CD4-positive, alpha-beta T cell treated with Interleukin-15 for 1 hour (primary cell): ENCODE measurements at regions not wholly inside any gene's neighbourhood (a gene's known extent, or its start where the extent isn't known, plus 50 kb on each side); places are given as distances from the start of the nearest gene placed in this dataset.
"Not testable (repeated sequence)": the region's sequence is repeated elsewhere in the genome, so short reads cannot be mapped to it uniquely, and the experiment has no call there.

Experiments used
- DNase-seq: peaks from one replicate; pipeline ENCODE4 v3.0.0-alpha.2; 2020

- DNase-seq: no peak
These were observed 60.7 kb downstream of the RRM2 start for GRCh38 chr2:10183146-10183675.

GRCh38 chr2:10184421-10184820 is 61.9 kb downstream of the RRM2 start:
- no peak for DNase-seq

DNA sequence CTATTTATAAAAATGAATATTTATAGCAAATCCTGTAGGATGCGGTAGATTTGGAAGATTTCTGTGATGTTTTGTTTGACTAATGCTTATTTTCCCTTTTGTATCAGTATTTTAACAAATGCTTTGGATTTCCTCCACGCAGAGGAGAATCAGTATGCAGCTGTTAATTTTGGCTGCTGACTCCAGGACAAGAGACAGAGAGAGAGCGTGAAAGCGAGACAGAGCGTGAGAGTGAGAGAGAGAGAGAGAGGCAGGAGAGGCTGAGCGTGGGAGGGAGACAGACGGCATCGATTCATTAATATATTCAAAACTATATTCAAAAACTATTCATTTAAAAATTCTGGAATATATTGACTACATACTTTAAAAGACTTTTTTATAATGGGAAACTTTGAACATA is 62.5 kb downstream of the RRM2 start:
- DNase-seq: no peak

DNA sequence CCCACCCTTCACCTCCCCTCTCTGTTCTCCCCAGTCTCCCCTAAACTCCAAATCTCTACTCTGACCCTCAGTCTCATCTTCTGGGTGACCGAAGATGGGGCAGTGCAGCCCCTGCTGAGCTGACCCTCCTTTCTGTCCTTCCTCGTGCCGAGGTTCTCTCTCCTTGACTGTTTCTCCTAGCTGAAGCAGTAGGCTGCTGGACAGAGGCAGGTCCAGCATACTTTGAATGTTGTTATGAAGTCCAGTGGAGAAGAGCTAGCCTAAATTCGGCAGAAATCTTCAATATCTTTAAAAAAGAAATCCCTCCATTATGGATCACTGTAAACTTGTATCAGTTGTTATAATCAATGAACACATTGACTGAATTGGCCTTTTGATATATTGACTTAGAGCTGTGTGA is 63.2 kb downstream of the RRM2 start:
- no peak for DNase-seq

GRCh38 chr2:10186868-10187535 is 64.5 kb downstream of the RRM2 start:
- DNase-seq: no peak

GRCh38 chr2:10187661-10188060 is 65.1 kb downstream of the RRM2 start:
- no peak for DNase-seq

DNA sequence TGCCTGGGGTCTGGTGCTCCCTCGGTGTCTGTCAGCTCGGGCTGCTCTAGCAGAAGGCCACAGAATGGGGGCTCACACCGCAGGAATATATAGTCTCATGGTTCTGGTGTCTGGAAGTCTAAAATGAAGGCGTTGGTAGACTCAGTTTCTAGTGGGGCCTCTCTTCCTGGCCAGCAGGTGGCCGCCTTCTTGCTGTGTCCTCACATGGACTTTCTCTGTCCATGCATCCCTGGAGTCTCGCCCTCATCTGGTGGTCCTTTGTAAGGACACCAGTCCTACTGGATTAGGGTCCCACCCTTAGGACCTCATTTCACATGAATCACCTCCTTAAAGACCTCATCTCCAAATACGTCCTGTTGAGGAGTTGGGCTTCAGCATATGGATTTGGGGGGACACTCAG is 65.7 kb downstream of the RRM2 start:
- no peak for DNase-seq

- DNase-seq: no peak
These were observed 66.3 kb downstream of the RRM2 start for GRCh38 chr2:10188729-10189305.

DNA sequence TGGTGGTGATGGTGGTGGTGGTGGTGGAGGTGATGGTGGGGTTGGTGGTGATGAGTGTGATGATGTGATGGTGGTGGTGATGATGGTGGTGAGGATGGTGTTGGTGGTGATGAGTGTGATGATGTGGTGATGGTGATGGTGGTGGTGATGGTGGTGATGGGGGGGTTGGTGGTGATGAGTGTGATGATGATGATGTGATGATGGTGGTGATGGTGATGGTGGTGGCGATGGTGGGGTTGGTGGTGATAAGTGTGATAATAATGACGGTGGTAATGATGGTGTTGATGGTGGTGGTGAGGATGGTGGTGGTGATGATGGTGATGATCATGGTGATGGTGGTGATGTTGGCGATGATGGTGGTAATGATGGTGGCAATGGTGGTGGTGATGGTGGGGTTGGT is 67.7 kb downstream of the RRM2 start:
- DNase-seq: no peak

DNA sequence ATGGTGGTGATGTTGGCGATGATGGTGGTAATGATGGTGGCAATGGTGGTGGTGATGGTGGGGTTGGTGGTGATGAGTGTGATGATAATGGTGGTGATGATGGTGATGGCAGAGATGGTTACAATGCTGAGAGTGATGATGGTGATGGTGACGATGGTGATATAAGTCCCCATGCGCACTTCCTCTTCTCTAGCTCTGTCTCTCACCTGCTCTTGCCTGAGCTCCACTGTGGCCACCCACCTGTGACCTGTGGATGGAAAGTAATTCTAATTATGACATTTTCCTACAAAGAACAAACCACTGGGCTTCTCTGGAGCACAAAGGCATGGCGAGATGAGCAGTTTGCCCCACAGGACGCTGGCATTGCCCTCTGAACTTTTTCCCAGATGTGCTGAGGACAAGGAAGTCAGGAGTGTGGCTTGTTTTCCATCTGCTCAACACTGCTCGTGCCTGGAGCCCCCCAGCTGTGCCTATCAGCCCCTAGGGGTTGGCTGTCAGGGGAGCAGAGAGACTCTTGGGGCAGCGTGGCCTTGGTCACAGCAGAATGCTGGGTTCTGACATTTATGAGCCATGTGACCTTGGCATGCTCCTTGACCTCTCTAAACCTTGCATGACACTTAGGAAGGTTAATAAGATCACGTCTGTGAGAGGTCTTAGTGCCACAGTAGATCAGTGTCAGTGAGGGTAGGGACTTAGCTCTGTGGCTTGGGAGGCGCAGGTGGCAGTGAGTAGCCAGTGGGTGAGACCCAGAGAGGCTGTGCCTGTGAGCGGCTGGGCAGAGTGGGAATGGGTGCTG is 68.4 kb downstream of the RRM2 start:
- DNase-seq: no peak

GRCh38 chr2:10191554-10191953 is 69.0 kb downstream of the RRM2 start:
- DNase-seq: no peak

DNA sequence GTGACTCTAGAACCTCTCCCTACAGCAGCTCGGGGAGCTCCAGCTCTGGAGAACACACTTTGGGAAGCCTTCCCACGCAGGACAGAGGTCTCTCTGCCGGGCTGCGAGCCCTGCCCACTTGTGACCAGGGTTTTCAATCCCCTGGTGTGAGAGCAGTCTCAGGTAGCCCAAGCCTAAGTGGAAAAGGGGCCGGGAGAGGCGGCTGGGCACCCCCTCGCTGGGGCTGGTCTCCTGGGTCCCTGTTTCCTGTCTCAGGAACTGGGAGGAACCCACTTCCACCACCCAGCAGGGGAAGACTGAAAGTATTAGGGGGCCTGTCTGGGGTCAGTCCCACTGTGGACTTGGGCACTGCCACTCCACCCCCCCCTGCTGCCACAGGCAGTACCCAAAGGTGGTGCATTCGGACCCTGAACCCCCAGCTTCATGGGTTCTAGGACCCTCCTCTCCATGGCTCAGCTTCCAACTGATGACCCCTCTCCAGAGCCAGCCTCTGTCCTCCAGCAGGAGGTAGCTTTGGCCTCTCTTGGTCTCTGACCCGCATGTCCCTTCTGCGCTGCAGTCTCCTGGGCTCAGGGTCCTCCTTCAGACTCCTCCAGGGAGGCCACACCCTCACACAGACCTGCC is 70.0 kb downstream of the RRM2 start:
- no peak for DNase-seq

GRCh38 chr2:10193276-10193795 is 70.8 kb downstream of the RRM2 start:
- DNase-seq: no peak

GRCh38 chr2:10193851-10194820 is 71.6 kb downstream of the RRM2 start:
- no peak for DNase-seq

DNA sequence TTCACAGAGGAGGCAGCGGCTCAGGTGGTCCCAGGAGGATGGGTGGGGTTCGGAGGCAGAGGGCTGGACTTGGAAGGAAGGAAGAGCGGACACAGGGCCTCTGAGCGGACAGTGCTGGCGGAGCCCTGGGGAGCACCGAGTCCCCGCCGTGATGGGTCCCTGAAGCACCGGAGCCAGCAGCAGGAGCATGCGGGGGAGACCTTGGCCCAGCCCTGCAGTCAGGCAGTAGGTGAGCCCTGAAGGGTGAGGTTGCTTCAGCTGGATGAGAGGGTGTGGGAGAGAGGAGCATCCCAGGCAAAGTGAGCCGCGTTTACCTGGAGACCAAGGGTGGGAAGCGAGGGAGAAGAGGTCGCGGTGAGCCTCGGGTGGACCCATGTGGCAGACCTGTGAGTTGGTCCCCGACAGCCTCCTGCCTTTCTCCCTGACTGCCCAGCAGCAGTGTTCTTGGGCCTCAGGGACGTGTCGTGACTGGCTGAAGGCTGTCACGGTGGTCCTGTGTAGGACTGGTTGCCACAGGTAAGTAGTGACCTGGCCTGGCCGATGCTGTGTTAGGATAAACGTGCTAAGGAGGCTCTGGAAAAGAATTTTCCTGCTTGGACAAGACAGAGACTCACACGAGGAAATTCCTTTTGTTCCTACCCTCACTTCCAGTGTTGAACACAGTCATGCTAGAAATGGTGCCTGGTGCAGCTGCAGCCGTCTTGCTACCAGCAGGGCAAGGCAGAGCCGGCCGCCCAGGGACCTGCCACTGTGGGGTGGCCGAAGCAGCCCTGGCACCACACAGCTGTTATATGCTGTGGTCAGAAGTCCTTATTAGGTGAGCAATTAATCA is 73.0 kb downstream of the RRM2 start:
- no peak for DNase-seq

- no peak for DNase-seq
These were observed 73.8 kb downstream of the RRM2 start for GRCh38 chr2:10196110-10196892.

DNA sequence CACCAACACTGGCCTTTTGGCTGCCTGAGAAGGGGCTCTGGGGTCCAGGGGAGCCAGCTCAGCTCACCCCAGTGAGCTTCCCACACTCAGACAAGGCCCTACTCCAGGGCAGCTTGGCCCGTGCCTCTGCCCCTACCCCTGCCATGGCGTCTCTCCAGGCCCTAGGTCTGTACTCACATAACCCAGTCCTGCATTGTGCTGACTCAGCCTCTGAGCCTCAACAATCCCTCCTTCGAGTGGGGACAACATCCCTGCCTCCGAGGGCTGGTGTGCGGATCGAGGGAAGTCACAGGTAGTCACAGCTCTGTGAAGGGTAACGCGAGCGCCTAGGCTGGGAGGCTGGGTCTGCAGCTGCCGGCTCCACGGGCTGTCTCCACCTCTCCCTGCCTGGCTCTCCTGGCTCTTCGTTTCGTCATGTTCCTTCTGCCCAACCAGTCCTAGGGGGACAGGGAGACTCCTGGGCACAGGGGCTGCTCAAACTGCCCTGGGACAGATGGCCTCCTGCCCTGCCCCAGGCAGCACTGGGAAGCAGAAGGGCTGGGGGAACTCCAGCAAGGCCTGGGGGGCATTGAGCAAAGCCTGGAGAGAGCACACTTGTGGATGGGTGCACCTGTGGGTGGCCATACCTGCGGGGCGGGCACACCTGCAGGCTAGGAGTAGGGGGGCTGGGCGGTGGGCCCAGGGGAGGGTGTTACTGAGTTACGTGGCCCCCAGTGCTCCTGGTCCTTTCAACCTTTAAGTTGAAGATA is 74.6 kb downstream of the RRM2 start:
- DNase-seq: no peak

GRCh38 chr2:10197697-10198076 is 75.1 kb downstream of the RRM2 start:
- DNase-seq: no peak

DNA sequence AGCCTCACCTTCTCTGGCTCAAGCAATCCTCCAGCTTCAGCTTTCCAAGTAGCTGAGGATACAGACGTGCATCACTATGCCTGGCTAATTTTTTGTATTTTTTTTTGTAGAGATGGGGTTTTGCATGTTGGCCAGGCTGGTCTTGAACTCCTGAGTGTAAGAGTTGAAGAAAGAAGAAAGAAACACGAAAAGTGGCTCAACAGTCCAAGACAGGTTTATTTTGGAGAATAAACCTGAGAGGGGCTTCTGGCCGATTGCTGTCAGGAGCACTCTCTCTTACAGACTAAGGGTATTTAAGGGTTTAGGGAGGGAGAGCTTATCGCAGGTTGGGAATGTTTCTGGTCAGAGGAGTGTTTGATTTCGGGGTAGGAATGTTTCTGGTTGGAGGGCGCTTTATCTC is 75.9 kb downstream of the RRM2 start:
- not testable (repeated sequence) for DNase-seq

DNA sequence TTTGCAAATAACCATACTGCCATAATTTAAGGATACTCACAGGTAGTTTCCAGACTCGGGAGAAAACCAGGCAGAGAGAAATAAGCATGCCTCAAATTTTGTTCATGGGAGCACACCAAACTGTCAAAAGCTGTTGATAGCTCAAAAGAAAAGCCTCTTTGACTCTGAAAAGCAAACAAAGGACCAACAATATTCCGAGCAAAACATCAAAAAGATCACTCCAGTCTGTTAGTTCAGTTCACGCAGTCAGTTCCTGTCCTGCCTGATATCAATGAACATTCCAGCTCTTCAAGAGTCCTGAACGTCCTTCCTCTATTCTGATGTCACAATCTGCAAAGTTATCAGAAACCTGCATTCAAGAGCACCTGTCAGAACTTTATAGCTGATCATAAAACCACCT is 78.7 kb downstream of the RRM2 start:
- no peak for DNase-seq
